SK-N-SH (cell line): ENCODE measurements at regions not wholly inside any gene's neighbourhood (a gene's known extent, or its start where the extent isn't known, plus 50 kb on each side); places are given as distances from the start of the nearest gene placed in this dataset.
A peak's percentile ranks its signal among the peaks of the same experiment; 100 is the strongest.

Experiments used
- CTCF ChIP-seq: fragments of 200-600 bp; sonication (generic); IDR thresholded peaks from 2 replicates; pipeline ENCODE4 v1.6.1; 2017; ENCODE audit warnings: antibody characterized with exemption, mild to moderate bottlenecking, moderate library complexity
- GABPA ChIP-seq: IDR thresholded peaks from 2 replicates; pipeline ENCODE4 v1.4.0; 2012; ENCODE audit warnings: low read depth, mild to moderate bottlenecking
- MAX ChIP-seq: IDR thresholded peaks from 2 replicates; pipeline ENCODE4 v1.4.0; 2012; ENCODE audit warnings: low read depth
- NRF1 ChIP-seq: IDR thresholded peaks from 2 replicates; pipeline ENCODE4 v1.6.1; 2012; ENCODE audit warnings: low read depth, mild to moderate bottlenecking, low read length
- RAD21 ChIP-seq: IDR thresholded peaks from 2 replicates; pipeline ENCODE4 v1.6.1; 2012; ENCODE audit warnings: mild to moderate bottlenecking, low read length
- YY1 ChIP-seq: IDR thresholded peaks from 2 replicates; pipeline ENCODE4 v1.4.0; 2012; ENCODE audit warnings: low read depth, mild to moderate bottlenecking

- no peak for TF ChIP-seq NRF1
- TF ChIP-seq CTCF, result peak; percentile 33
- TF ChIP-seq RAD21, result peak; percentile 73
- TF ChIP-seq GABPA, result no peak
- no peak for TF ChIP-seq YY1
- TF ChIP-seq MAX, result no peak
Measured at GRCh38 chr18:34352385-34353163, 127.9 kb upstream of the NOL4 start.
